A549 (cell line): ENCODE measurements at regions not wholly inside any gene's neighbourhood (a gene's known extent, or its start where the extent isn't known, plus 50 kb on each side); places are given as distances from the start of the nearest gene placed in this dataset.

Experiments used
- CTCF ChIP-seq: fragments of >200 bp; sonication (Bioruptor Twin); formaldehyde crosslinking; IDR thresholded peaks from 3 replicates; pipeline ENCODE4 v1.5.1; 2016
- HOXA7 ChIP-seq: fragments of 250-450 bp; sonication (Bioruptor Pico); IDR thresholded peaks from 2 replicates; pipeline ENCODE4 v1.5.0; 2020; ENCODE audit warnings: mild to moderate bottlenecking, moderate library complexity
- MAFK ChIP-seq: fragments of 450-650 bp; IDR thresholded peaks from 2 replicates; pipeline ENCODE4 v1.6.1; 2014; ENCODE audit not compliant: partially characterized antibody
- MAX ChIP-seq: IDR thresholded peaks from 2 replicates; pipeline ENCODE4 v1.6.1; 2012
- POLR2AphosphoS2 ChIP-seq: conservative IDR thresholded peaks from 2 replicates; pipeline ENCODE4 v1.6.1; 2012; ENCODE audit warnings: low read length, improper control_type of control experiment, inconsistent platforms
- REST ChIP-seq: fragments of 200-600 bp; sonication (generic); IDR thresholded peaks from 2 replicates; pipeline ENCODE4 v1.6.1; 2016; ENCODE audit warnings: antibody characterized with exemption, mild to moderate bottlenecking, moderate library complexity

- TF ChIP-seq POLR2AphosphoS2: no peak
- no peak for TF ChIP-seq MAFK
- no peak for TF ChIP-seq REST
- no peak for TF ChIP-seq MAX
- no peak for TF ChIP-seq HOXA7 (CRISPR knock-in tag)
- no peak for TF ChIP-seq CTCF
These were observed 210.0 kb upstream of the NT5C1B start for GRCh38 chr2:18799397-18799796.
